SK-N-MC (cell line): ENCODE measurements at regions not wholly inside any gene's neighbourhood (a gene's known extent, or its start where the extent isn't known, plus 50 kb on each side); places are given as distances from the start of the nearest gene placed in this dataset.

ENCODE experiments used
- DNase-seq: peaks from one replicate; pipeline ENCODE4 v3.0.0-alpha.2; 2011; ENCODE audit warnings: low read depth, low spot score
- H3K27ac ChIP-seq: fragments of 200-600 bp; sonication (generic); 2 replicates; pipeline ENCODE4 v1.5.1; 2016; ENCODE audit warnings: mixed run types
- H3K36me3 ChIP-seq: fragments of 200-600 bp; sonication (generic); 2 replicates; pipeline ENCODE4 v1.6.1; 2017; ENCODE audit warnings: antibody characterized with exemption, low read length, mixed read lengths; ENCODE audit not compliant: insufficient read depth
- H3K4me3 ChIP-seq: fragments of 200-600 bp; sonication (generic); 2 replicates; pipeline ENCODE4 v1.5.1; 2016
- H3K9ac ChIP-seq: fragments of 200-600 bp; sonication (generic); 2 replicates; pipeline ENCODE4 v1.8.0; 2017; ENCODE audit warnings: mixed run types, mixed read lengths; ENCODE audit not compliant: insufficient read length
- H3K9me3 ChIP-seq: fragments of 200-600 bp; sonication (generic); 2 replicates; pipeline ENCODE4 v1.6.1; 2017; ENCODE audit warnings: low read depth, mild to moderate bottlenecking, antibody characterized with exemption, low read length, moderate library complexity, mixed read lengths
- EZH2 ChIP-seq: fragments of 200-600 bp; sonication (generic); IDR thresholded peaks from one replicate; pipeline ENCODE4 v1.6.1; 2017; ENCODE audit warnings: antibody characterized with exemption
- FOXP2 ChIP-seq: optimal IDR thresholded peaks from 2 replicates; pipeline ENCODE3; 2011; ENCODE audit warnings: mild to moderate bottlenecking, moderate library complexity; ENCODE audit not compliant: insufficient read depth; ENCODE audit errors: extremely low read length, control extremely low read depth
- POLR2AphosphoS5 ChIP-seq: IDR thresholded peaks from 2 replicates; pipeline ENCODE4 v1.6.1; 2012; ENCODE audit warnings: mild to moderate bottlenecking, low read depth, low read length, borderline replicate concordance

DNA sequence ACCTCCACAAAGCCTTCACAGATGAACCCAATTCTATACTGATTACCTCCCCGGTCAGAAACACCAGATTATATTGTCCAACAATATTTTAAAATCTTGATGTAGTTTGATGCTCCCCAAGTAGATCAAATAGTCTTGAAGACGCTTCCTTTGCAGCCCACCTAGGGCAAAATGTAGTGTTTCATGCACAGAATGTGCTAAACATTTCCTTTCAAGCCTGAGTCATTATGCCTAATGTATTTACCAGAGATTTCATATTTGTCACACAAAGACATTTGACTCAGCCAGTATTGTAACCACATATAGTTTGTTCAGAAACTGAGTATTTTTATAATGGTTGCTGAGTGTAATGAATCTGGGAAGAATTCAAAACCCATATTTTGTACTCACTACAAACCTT, 1396.8 kb downstream of the LRRC4C start:
- Histone ChIP-seq H3K9ac (no peak overlapping the region), H3K4me3 (no peak overlapping the region), H3K27ac (no peak overlapping the region), H3K9me3 (no peaks in the 10 kb centered on the region), H3K36me3 (no peaks in the 10 kb centered on the region)
- DNase-seq: no peak
- TF ChIP-seq POLR2AphosphoS5 (no peak), EZH2 (no peak), FOXP2 (no peak)

DNA sequence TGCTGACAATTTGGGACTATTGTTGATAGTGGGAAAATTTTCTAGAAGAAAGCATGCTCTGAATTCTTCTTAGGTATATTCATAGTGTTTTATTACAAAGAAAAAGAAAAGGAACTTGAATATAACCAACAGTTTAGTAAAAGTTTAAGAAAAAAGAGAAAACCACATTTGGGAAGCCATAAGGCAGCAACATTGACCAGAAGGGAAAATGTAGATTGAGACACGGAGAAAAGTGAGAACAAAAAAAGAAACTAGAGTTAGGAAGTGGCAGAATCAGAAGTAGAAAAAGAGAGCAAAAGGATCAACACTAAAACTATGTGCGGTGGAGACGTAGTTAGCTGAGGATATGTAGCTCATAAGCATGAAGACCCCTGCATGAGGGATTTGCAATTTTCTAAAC, 1398.2 kb downstream of the LRRC4C start:
- H3K4me3 ChIP-seq: no peak overlapping the region
- no peak for DNase-seq

DNA sequence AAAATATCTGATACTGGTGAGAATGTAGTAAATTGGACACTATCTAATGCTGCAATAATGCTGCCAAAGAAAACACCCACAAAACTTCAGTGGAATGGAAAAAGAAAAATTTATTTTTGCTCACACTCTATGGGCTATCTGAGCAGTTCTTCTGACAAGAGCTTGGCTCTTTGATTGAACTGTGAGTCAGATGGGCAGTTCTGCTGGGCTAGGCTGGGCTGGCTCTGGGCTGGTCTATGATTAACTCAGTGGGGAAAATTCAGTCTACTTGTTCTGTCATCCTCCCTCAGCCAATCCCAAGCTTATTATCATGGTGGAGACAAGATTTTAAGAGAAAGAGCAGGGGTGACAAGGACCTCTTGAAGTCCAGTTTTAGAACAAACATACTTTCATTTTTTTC, 1404.8 kb downstream of the LRRC4C start:
- DNase-seq: no peak
- H3K9me3 ChIP-seq: no peaks in the 10 kb centered on the region
- TF ChIP-seq POLR2AphosphoS5 (no peak), EZH2 (no peak), FOXP2 (no peak)
- H3K4me3 ChIP-seq: no peak overlapping the region
- no peak overlapping the region for H3K27ac ChIP-seq
- no peak overlapping the region for H3K9ac ChIP-seq
- no peaks in the 10 kb centered on the region for H3K36me3 ChIP-seq

More for the DNA sequence above, 1398.2 kb downstream of the LRRC4C start:
- TF ChIP-seq FOXP2 (no peak), EZH2 (no peak), POLR2AphosphoS5 (no peak)
- no peak overlapping the region for H3K27ac ChIP-seq
- H3K9me3 ChIP-seq: no peaks in the 10 kb centered on the region
- H3K9ac ChIP-seq: no peak overlapping the region
- no peaks in the 10 kb centered on the region for H3K36me3 ChIP-seq

DNA sequence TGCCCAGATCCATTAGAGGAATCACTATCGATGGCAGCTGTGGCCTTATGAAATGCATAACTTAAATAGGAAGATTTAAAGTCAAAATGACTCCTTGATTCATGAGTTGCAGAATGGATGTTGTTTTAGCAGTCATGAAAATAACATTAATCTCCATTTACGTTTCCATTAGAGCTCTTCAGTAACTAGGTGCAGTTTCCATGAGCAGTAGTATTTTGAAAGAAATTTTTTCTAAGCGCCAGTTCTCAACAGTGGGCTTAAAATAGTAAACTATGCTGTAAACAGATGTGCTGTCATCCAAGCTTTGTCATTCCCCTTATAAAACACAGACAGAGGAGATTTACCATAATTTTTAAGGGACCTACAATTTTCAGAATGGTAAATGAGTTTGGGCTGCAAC, 1414.1 kb downstream of the LRRC4C start:
- Histone ChIP-seq H3K27ac (no peak overlapping the region), H3K36me3 (no peaks in the 10 kb centered on the region), H3K9me3 (no peaks in the 10 kb centered on the region), H3K4me3 (no peak overlapping the region), H3K9ac (no peak overlapping the region)
- DNase-seq: no peak
- no peak for TF ChIP-seq FOXP2
- TF ChIP-seq POLR2AphosphoS5: no peak
- TF ChIP-seq EZH2: no peak

DNA sequence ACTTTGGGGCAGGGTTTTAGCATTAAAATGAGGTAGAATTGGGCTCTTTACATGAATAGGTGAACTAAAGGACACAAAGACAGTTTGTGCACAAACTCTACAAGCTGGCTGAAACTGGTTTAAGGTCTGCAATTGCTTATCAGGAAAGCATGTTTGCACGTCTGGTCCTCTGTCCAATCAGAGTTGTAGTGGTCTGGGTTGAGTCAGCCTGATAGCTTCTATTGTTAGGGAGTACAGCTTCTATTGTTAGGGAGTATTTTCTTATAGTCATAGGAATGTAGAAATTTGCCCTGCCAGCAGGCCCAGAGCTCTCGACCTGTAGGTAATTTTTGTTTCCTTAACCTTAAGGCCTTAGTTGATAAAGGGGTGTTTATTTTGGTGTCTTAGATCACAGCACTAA, 1422.4 kb downstream of the LRRC4C start:
- Histone ChIP-seq H3K9ac (no peak overlapping the region), H3K4me3 (no peak overlapping the region), H3K36me3 (no peaks in the 10 kb centered on the region), H3K9me3 (no peaks in the 10 kb centered on the region), H3K27ac (no peak overlapping the region)
- no peak for TF ChIP-seq EZH2
- no peak for TF ChIP-seq POLR2AphosphoS5
- no peak for TF ChIP-seq FOXP2
- no peak for DNase-seq

DNA sequence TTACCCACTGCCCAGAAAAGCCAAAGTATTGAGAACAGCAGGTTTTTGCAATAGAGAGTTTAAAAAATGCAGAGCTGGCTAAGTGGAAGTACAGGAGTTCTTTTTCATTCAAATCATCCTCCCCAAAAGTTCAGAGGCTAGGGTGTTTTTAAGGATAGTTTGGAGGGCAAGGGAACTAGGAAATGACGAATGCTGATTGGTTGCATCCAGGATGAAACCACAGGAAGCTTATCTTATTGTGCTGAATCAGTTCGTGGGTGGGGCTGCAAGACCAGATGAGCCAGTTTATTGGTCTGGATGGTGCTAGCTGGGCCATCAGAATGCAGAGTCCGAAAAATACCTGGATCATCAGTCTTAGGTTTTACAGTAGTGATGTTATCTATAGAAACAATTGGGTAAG, 1427.1 kb downstream of the LRRC4C start:
- H3K9me3 ChIP-seq: no peaks in the 10 kb centered on the region
- H3K9ac ChIP-seq: no peak overlapping the region
- no peak overlapping the region for H3K4me3 ChIP-seq
- no peaks in the 10 kb centered on the region for H3K36me3 ChIP-seq
- no peak for TF ChIP-seq POLR2AphosphoS5
- no peak for TF ChIP-seq EZH2
- no peak for TF ChIP-seq FOXP2
- no peak for DNase-seq
- no peak overlapping the region for H3K27ac ChIP-seq

DNA sequence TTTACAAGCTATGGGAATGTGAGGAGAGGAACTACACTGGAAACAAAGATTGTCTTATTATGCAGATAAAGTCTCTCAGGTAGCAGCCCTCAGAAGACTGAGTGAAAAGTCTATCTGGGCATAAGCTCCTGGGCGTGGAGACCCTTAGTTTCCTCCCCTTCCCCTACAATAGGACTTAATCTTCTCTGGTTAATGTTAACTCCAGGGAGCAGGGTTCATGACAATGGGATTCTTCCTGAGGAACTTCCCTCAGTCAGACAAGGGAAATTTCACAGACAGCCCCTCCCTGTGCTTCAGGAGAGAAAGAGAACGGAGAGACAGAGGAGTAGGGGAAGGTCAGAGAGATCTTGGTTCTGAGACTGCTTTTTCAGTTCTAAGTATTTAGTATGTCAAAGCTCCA, 1428.6 kb downstream of the LRRC4C start:
- no peak for DNase-seq
- Histone ChIP-seq H3K36me3 (no peaks in the 10 kb centered on the region), H3K9ac (no peak overlapping the region), H3K4me3 (no peak overlapping the region), H3K27ac (no peak overlapping the region), H3K9me3 (no peaks in the 10 kb centered on the region)
- no peak for TF ChIP-seq EZH2
- no peak for TF ChIP-seq FOXP2
- no peak for TF ChIP-seq POLR2AphosphoS5

DNA sequence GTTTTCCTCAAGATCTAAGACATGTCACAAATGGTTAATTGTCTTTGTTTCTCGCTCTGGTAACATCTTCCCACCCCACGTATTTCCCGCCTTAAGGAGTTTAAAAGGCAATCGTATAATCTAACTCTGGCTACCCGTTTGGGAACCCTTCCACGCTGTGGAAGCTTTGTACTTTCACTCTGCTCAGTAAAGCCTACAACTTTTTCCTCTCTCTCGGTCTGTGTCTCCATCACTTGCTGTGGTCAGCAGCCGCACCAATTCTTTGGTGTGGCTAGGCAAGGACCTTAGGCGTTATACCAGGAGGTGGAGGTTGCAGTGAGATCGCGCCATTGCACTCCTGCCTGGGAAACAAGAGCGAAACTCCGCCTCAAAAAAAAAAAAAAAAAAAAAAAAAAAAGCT, 1430.1 kb downstream of the LRRC4C start:
- no peak overlapping the region for H3K4me3 ChIP-seq
- H3K9me3 ChIP-seq: no peaks in the 10 kb centered on the region
- H3K27ac ChIP-seq: no peak overlapping the region
- DNase-seq: no peak
- H3K36me3 ChIP-seq: no peaks in the 10 kb centered on the region
- no peak for TF ChIP-seq EZH2
- TF ChIP-seq FOXP2: no peak
- TF ChIP-seq POLR2AphosphoS5: no peak
- no peak overlapping the region for H3K9ac ChIP-seq

DNA sequence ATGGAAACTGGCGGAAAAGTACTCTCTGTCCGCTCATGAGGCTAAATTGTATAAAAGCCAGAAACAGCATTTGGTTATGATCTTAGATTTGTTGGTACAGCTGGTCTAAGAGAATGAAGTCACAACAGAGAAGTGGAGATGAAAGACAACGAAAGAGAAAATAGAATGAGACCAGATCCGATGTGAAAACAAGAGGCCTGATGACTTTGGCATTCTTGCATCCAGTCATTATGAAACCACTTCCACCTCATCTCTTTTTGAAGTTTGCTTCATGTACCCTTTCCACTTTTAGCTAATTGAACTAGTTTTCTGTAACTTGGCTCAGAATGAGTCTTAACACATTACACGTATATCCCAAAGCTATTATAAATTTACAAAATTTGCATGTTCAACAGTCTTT, 1431.7 kb downstream of the LRRC4C start:
- no peak overlapping the region for H3K27ac ChIP-seq
- no peak overlapping the region for H3K4me3 ChIP-seq
- DNase-seq: no peak
- TF ChIP-seq POLR2AphosphoS5 (no peak), FOXP2 (no peak), EZH2 (no peak)
- H3K9me3 ChIP-seq: no peaks in the 10 kb centered on the region
- no peak overlapping the region for H3K9ac ChIP-seq
- no peaks in the 10 kb centered on the region for H3K36me3 ChIP-seq
